ENCODE measurements at regions not wholly inside any gene's neighbourhood (a gene's known extent, or its start where the extent isn't known, plus 50 kb on each side); places are given as distances from the start of the nearest gene placed in this dataset.

DNA sequence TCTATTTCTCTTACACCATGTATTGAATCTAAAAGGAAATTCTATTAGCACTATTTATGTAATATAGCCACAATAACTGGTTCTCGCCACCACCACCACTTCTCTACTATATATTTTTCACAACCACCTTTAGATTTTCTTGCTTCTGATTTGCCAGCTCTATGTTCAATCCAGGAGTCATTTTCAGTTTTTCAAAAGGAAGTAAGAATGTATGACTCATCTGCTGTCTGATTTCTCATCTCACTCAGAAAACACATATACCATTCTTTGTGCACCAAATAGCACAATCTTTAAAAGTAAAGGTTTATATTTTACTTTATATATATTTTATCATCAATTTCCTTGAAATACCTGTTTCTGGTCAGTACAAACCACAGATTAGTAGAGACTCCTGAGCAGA, 1127.5 kb downstream of the TAF11L14 start:
- no peak for TF ChIP-seq CTCF (IDR thresholded peaks at IDR 0.05; ENCODE audit: low read depth, low read length, missing control alignments)
- no peak for DNase-seq (ENCODE audit: low read depth)

GRCh38 chr5:18764161-18764560, 1129.9 kb downstream of the TAF11L14 start:
- no peak overlapping the region for H3K4me3 ChIP-seq (ENCODE audit: low read depth, low read length)
- no peak for TF ChIP-seq CTCF (IDR thresholded peaks at IDR 0.05; ENCODE audit: low read depth, low read length, missing control alignments)
- no peak for DNase-seq (ENCODE audit: low read depth)

More for the DNA sequence above, 1127.5 kb downstream of the TAF11L14 start:
- no peak overlapping the region for H3K4me3 ChIP-seq (ENCODE audit: low read depth, low read length)

DNA sequence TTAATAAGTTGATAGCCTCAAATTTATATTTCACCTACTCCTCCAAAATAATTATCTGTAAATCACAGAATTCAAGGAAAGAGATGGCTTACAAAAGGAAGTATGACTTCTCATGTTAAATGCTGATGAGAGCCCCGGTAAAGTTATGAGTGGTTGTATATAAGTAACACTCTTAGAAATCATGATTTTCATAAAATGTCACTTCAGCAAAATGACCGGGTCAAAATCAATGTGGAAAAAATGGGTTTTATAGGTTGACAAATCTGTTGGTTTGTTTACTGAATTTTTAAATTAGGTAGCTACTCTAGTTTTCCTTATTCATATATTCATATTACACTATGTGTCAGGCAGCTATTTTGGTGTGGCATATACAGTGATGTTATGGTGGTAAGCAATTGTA, 1131.0 kb downstream of the TAF11L14 start:
- TF ChIP-seq CTCF (IDR thresholded peaks at IDR 0.05; ENCODE audit: low read depth, low read length, missing control alignments), result no peak
- no peak for DNase-seq (ENCODE audit: low read depth)
- H3K4me3 ChIP-seq (ENCODE audit: low read depth, low read length), result no peak overlapping the region

DNA sequence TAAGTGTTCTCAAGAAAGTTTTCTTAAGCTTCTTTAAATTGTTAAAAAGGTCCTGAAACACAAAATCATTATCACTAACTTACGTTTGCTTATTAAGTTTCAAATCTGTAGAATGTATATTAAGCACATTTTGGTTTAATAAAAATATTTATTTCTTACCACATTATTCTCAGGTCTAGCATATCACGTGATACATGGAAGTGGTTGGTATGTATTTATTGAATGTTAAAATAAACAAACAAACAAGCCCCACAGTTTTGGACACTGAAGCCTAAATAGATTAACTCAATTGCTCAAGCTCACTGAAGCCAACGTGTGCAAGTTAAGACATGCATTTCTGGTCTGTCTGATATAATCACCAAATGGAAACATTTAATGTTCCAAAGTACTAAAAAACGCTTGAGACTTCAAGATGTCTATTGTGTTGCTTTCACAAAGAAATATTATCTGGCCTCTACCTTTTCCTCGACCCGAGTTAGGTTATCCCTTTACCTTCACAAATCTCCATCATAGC, 1136.9 kb downstream of the TAF11L14 start:
- no peak overlapping the region for H3K4me3 ChIP-seq (ENCODE audit: low read depth, low read length)
- TF ChIP-seq CTCF (IDR thresholded peaks at IDR 0.05; ENCODE audit: low read depth, low read length, missing control alignments), result no peak
- no peak for DNase-seq (ENCODE audit: low read depth)

DNA sequence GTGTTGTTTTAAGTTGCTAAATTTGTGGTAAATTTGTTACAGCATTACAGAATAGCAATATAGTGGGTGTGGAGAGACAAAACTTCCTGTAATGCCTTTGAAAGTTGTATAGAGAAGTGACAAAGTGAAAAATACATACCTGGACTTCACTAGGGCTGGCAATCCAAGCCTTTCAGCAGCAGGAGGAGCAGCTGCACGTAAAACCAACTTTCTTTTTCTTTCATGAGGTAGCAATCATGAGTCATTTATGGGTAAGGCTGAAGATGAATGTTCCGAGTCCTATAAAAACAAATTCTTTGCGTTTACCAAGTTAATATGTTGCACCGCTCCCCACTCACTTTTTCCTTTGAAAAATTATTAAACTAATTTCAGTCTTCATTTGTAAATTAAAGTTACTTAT, 1138.2 kb downstream of the TAF11L14 start:
- peak; percentile 36 for TF ChIP-seq CTCF (IDR thresholded peaks at IDR 0.05; ENCODE audit: low read depth, low read length, missing control alignments)
- H3K4me3 ChIP-seq (ENCODE audit: low read depth, low read length), result no peak overlapping the region
- no peak for DNase-seq (ENCODE audit: low read depth)

- TF ChIP-seq CTCF (IDR thresholded peaks at IDR 0.05; ENCODE audit: low read depth, low read length, missing control alignments), result no peak
- H3K4me3 ChIP-seq (ENCODE audit: low read depth, low read length), result no peak overlapping the region
- DNase-seq (ENCODE audit: low read depth), result no peak
These were observed 1144.0 kb downstream of the TAF11L14 start for GRCh38 chr5:18778225-18778624.

DNA sequence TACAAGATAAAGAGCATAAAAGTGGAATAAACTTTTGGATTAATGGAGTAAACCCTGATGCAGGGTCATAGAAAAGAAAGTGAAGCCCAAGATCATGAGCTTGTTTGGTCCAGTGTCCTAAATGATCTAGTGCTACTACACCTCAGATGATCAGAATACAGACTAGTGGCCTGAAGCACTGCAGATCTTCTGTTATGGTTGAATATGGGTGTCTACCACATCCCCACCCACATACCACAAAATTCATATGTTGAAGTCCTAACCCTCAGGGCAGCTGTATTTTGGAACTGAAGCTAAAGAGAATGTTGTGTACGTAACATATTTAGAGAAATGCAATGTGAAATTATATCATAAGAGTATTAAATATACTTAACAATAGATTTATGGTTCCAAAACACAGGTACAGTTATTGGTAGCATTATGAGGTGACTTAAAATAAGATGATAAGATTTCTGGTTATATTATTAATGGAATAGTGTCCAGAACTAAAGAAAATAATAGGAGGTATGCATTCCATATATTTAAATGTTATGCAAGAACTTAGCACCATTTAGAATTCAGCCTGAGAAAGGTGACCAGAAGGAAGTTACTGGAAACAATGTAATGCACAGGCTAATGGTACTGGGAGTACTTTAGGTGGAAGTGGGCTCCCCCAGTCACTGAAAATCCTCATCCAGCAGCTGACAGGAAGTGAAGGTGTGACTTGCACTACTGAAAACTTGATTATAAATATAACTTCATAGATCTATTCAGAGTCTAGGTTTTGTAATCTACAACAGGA, 1155.1 kb downstream of the TAF11L14 start:
- H3K4me3 ChIP-seq (ENCODE audit: low read depth, low read length), result no peak overlapping the region
- no peak for DNase-seq (ENCODE audit: low read depth)
- no peak for TF ChIP-seq CTCF (IDR thresholded peaks at IDR 0.05; ENCODE audit: low read depth, low read length, missing control alignments)

Measured in GM12864 (cell line).